Activated CD8-positive, alpha-beta T cell treated with anti-CD3 and anti-CD28 coated beads for 36 hours (primary cell): ENCODE measurements at regions not wholly inside any gene's neighbourhood (a gene's known extent, or its start where the extent isn't known, plus 50 kb on each side); places are given as distances from the start of the nearest gene placed in this dataset.

ENCODE experiments used
- ATAC-seq: fragments of 200-7000 bp; cut with Tn5 transposase; one replicate; pipeline ENCODE4 v1.10.0; 2021; ENCODE audit warnings: mild to moderate bottlenecking, moderate library complexity
- CTCF ChIA-PET: fragments of 350-600 bp; sonication (Branson Sonifier 250); formaldehyde crosslinking; loops from one replicate; lab custom pipeline; 2021; ENCODE audit warnings: antibody characterized with exemption; lab: Charles Lee
- POLR2A ChIA-PET: fragments of 350-600 bp; sonication (Branson Sonifier 250); formaldehyde crosslinking; loops from one replicate; lab custom pipeline; 2021; ENCODE audit warnings: antibody characterized with exemption; lab: Charles Lee
- DNase-seq: peaks from one replicate; pipeline ENCODE4 v3.0.0-alpha.2; 2020
- H3K27ac Mint-ChIP-seq: one replicate; pipeline ENCODE4 v1.8.0; 2021; ENCODE audit warnings: mild to moderate bottlenecking, mixed read lengths
- H3K27me3 Mint-ChIP-seq: one replicate; pipeline ENCODE4 v1.8.0; 2021; ENCODE audit warnings: mixed read lengths
- H3K36me3 Mint-ChIP-seq: one replicate; pipeline ENCODE4 v1.8.0; 2021; ENCODE audit warnings: low read depth, mixed read lengths
- H3K4me1 Mint-ChIP-seq: one replicate; pipeline ENCODE4 v1.8.0; 2021; ENCODE audit warnings: low read depth, mixed read lengths
- H3K4me3 Mint-ChIP-seq: one replicate; pipeline ENCODE4 v1.8.0; 2021; ENCODE audit warnings: mild to moderate bottlenecking, moderate library complexity, mixed read lengths
- H3K9me3 Mint-ChIP-seq: one replicate; pipeline ENCODE4 v1.8.0; 2021; ENCODE audit warnings: mixed read lengths
- intact Hi-C: fragments of 100-400 bp; cut with micrococcal nuclease; formaldehyde crosslinking; loops from one replicate; pipeline ENCODE4 v1.10.0; 2022
- TF ChIP-seq, protein P1 (sequence below): fragments of 200-600 bp; IDR thresholded peaks from one replicate; pipeline ENCODE4 v1.8.0; 2022; ENCODE audit warnings: antibody characterized with exemption, mild to moderate bottlenecking

GRCh38 chrX:144840616-144841015 is 406.7 kb upstream of the SPANXN1 start:
- ChIA-PET POLR2A (no interaction called here), CTCF (no interaction called here)
- no peak for DNase-seq
- Mint-ChIP-seq H3K9me3 (peaks cover 1% of the 10 kb centered on the region), H3K4me1 (no peaks in the 10 kb centered on the region), H3K27me3 (no peaks in the 10 kb centered on the region), H3K36me3 (no peaks in the 10 kb centered on the region), H3K4me3 (no peak overlapping the region), H3K27ac (no peak overlapping the region)
- TF ChIP-seq, protein P1, sequence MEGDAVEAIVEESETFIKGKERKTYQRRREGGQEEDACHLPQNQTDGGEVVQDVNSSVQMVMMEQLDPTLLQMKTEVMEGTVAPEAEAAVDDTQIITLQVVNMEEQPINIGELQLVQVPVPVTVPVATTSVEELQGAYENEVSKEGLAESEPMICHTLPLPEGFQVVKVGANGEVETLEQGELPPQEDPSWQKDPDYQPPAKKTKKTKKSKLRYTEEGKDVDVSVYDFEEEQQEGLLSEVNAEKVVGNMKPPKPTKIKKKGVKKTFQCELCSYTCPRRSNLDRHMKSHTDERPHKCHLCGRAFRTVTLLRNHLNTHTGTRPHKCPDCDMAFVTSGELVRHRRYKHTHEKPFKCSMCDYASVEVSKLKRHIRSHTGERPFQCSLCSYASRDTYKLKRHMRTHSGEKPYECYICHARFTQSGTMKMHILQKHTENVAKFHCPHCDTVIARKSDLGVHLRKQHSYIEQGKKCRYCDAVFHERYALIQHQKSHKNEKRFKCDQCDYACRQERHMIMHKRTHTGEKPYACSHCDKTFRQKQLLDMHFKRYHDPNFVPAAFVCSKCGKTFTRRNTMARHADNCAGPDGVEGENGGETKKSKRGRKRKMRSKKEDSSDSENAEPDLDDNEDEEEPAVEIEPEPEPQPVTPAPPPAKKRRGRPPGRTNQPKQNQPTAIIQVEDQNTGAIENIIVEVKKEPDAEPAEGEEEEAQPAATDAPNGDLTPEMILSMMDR: no peak
- ATAC-seq: no peak
- intact Hi-C loops: no loop called here

- Mint-ChIP-seq H3K4me1 (no peaks in the 10 kb centered on the region), H3K9me3 (peaks cover 4% of the 10 kb centered on the region), H3K36me3 (no peaks in the 10 kb centered on the region), H3K27me3 (no peaks in the 10 kb centered on the region), H3K27ac (no peak overlapping the region), H3K4me3 (no peak overlapping the region)
- TF ChIP-seq, protein P1: no peak
- ChIA-PET POLR2A (no interaction called here), CTCF (no interaction called here)
- intact Hi-C loops: no loop called here
- no peak for ATAC-seq
- no peak for DNase-seq
Measured at GRCh38 chrX:144849141-144849540, 398.2 kb upstream of the SPANXN1 start.

- no peak for ATAC-seq
- no peaks in the 10 kb centered on the region for H3K27me3 Mint-ChIP-seq
- H3K9me3 Mint-ChIP-seq: peaks cover 2% of the 10 kb centered on the region
- intact Hi-C loops: no loop called here
- TF ChIP-seq, protein P1: no peak
- no peaks in the 10 kb centered on the region for H3K4me1 Mint-ChIP-seq
- H3K27ac Mint-ChIP-seq: no peak overlapping the region
- ChIA-PET POLR2A (no interaction called here), CTCF (no interaction called here)
- no peak for DNase-seq
- no peak overlapping the region for H3K4me3 Mint-ChIP-seq
- no peaks in the 10 kb centered on the region for H3K36me3 Mint-ChIP-seq
Measured at GRCh38 chrX:144896323-144896722, 351.0 kb upstream of the SPANXN1 start.

DNA sequence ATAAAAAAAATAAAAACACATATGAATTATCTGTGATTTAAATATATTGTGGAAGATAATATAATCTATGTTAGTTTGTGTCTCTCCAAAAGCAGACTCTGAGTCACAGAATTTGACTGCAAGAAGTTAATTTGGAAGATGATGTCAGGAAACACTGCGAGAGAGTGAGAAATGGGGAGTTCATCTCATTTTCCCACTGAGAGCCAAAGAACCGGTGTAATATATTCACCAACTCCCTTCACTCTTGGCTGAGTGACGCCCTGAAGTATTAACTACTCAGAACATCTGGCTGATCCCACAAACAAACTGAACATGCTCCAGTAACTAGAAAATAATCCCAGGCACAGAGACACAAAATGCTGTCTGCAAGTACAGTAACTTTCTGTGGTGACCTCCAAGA is 345.8 kb upstream of the SPANXN1 start:
- H3K27me3 Mint-ChIP-seq: no peaks in the 10 kb centered on the region
- peaks cover 8% of the 10 kb centered on the region for H3K9me3 Mint-ChIP-seq
- ATAC-seq (no peak), DNase-seq (no peak)
- TF ChIP-seq, protein P1: no peak
- H3K4me3 Mint-ChIP-seq: no peak overlapping the region
- CTCF ChIA-PET: no interaction called here
- no peak overlapping the region for H3K27ac Mint-ChIP-seq
- POLR2A ChIA-PET: no interaction called here
- intact Hi-C loops: no loop called here
- H3K36me3 Mint-ChIP-seq: no peaks in the 10 kb centered on the region
- H3K4me1 Mint-ChIP-seq: no peaks in the 10 kb centered on the region

- Mint-ChIP-seq H3K4me1 (no peaks in the 10 kb centered on the region), H3K36me3 (no peaks in the 10 kb centered on the region), H3K27me3 (no peaks in the 10 kb centered on the region), H3K9me3 (no peaks in the 10 kb centered on the region), H3K27ac (no peak overlapping the region), H3K4me3 (no peak overlapping the region)
- ATAC-seq: no peak
- intact Hi-C loops: no loop called here
- ChIA-PET POLR2A (interaction anchor here (0.7 kb wide), 1 partner anchor 139 kb away, joined by 3 read pairs; no protein-coding TSS in a partner anchor), CTCF (no interaction called here)
- TF ChIP-seq, protein P1: no peak
- no peak for DNase-seq
Measured at GRCh38 chrX:144916785-144917184, 330.5 kb upstream of the SPANXN1 start.
